SK-N-MC (cell line): ENCODE measurements at regions not wholly inside any gene's neighbourhood (a gene's known extent, or its start where the extent isn't known, plus 50 kb on each side); places are given as distances from the start of the nearest gene placed in this dataset.

Experiments
- DNase-seq: peaks from one replicate; pipeline ENCODE4 v3.0.0-alpha.2; 2011; ENCODE audit warnings: low read depth, low spot score
- H3K27ac ChIP-seq: fragments of 200-600 bp; sonication (generic); 2 replicates; pipeline ENCODE4 v1.5.1; 2016; ENCODE audit warnings: mixed run types
- H3K36me3 ChIP-seq: fragments of 200-600 bp; sonication (generic); 2 replicates; pipeline ENCODE4 v1.6.1; 2017; ENCODE audit warnings: antibody characterized with exemption, low read length, mixed read lengths; ENCODE audit not compliant: insufficient read depth
- H3K4me3 ChIP-seq: fragments of 200-600 bp; sonication (generic); 2 replicates; pipeline ENCODE4 v1.5.1; 2016
- H3K9ac ChIP-seq: fragments of 200-600 bp; sonication (generic); 2 replicates; pipeline ENCODE4 v1.8.0; 2017; ENCODE audit warnings: mixed run types, mixed read lengths; ENCODE audit not compliant: insufficient read length
- H3K9me3 ChIP-seq: fragments of 200-600 bp; sonication (generic); 2 replicates; pipeline ENCODE4 v1.6.1; 2017; ENCODE audit warnings: low read depth, mild to moderate bottlenecking, antibody characterized with exemption, low read length, moderate library complexity, mixed read lengths
- EZH2 ChIP-seq: fragments of 200-600 bp; sonication (generic); IDR thresholded peaks from one replicate; pipeline ENCODE4 v1.6.1; 2017; ENCODE audit warnings: antibody characterized with exemption
- FOXP2 ChIP-seq: optimal IDR thresholded peaks from 2 replicates; pipeline ENCODE3; 2011; ENCODE audit warnings: mild to moderate bottlenecking, moderate library complexity; ENCODE audit not compliant: insufficient read depth; ENCODE audit errors: extremely low read length, control extremely low read depth
- POLR2AphosphoS5 ChIP-seq: IDR thresholded peaks from 2 replicates; pipeline ENCODE4 v1.6.1; 2012; ENCODE audit warnings: mild to moderate bottlenecking, low read depth, low read length, borderline replicate concordance

GRCh38 chr10:55160655-55161283 lies 359.7 kb upstream of the PCDH15 start:
- Histone ChIP-seq H3K36me3 (no peaks in the 10 kb centered on the region), H3K9ac (no peak overlapping the region), H3K4me3 (no peak overlapping the region), H3K27ac (no peak overlapping the region), H3K9me3 (no peaks in the 10 kb centered on the region)
- DNase-seq = no peak
- no peak for TF ChIP-seq EZH2
- TF ChIP-seq FOXP2 = no peak
- no peak for TF ChIP-seq POLR2AphosphoS5

GRCh38 chr10:55158633-55159032 lies 357.6 kb upstream of the PCDH15 start:
- no peak overlapping the region for H3K4me3 ChIP-seq
- no peak for DNase-seq
- TF ChIP-seq FOXP2 = no peak
- TF ChIP-seq EZH2 = no peak
- no peak for TF ChIP-seq POLR2AphosphoS5
- no peak overlapping the region for H3K9ac ChIP-seq
- no peaks in the 10 kb centered on the region for H3K36me3 ChIP-seq
- H3K9me3 ChIP-seq = no peaks in the 10 kb centered on the region
- H3K27ac ChIP-seq = no peak overlapping the region

DNA sequence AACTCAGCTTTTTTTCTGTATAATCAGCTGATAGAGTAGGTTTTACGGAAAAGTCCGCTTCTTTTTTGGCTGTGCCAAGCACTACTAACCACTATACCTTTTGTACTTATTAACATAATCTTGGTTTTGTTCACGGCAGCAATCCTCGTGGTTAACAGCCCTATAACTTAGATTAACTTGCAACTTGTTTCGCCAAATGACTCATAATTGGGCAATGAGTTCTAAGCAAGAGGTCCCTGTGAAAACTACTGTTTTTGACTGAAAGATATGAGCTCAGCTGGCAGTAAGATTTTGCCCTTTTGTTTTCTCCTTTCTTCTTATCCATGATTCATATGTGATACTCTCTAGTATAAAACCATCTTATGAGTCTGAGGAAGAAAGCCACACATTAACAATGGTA lies 345.0 kb upstream of the PCDH15 start:
- DNase-seq = no peak
- no peak overlapping the region for H3K27ac ChIP-seq

DNA sequence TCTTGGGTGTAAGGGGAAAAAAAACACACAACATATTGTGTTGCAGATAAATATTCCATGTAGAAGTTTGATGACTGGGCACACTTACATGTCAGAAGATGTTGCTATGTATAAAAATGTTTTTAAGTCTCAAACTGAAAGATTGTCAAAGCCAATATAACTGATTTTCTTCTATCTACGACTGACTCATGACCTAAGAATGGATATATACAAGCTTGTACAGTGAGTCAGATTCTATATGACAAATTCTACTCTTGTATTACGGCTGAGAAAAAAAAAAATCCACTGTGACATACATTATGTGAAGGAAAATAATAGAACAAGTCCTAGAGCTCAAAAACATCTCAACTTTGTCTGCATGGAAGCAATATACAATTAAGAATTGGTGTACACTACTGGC lies 343.0 kb upstream of the PCDH15 start:
- Histone ChIP-seq H3K27ac (no peak overlapping the region), H3K9ac (no peak overlapping the region), H3K4me3 (no peak overlapping the region), H3K9me3 (no peaks in the 10 kb centered on the region), H3K36me3 (no peaks in the 10 kb centered on the region)
- DNase-seq = no peak
- no peak for TF ChIP-seq EZH2
- TF ChIP-seq POLR2AphosphoS5 = no peak
- no peak for TF ChIP-seq FOXP2

More for the DNA sequence above, 345.0 kb upstream of the PCDH15 start:
- no peaks in the 10 kb centered on the region for H3K9me3 ChIP-seq
- H3K9ac ChIP-seq = no peak overlapping the region
- H3K36me3 ChIP-seq = no peaks in the 10 kb centered on the region
- no peak overlapping the region for H3K4me3 ChIP-seq
- no peak for TF ChIP-seq EZH2
- TF ChIP-seq FOXP2 = no peak

DNA sequence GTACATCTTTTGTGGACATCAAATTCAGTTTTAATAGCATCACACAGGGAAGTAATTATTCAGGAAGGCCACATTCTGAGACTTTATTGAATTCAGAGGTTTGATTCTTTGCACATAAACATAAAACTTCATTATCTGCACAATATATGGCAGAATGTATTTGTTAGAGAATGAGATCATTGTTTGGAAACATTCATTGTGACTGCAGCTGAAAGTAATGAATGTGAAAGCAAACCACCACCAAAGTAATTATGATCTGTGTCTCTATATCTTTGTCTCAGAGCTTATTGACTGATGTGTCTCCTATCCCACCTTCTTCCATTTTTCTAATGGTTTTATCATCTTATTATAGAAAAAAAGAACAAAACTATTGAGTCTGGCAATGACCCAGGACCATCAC lies 340.9 kb upstream of the PCDH15 start:
- no peak overlapping the region for H3K27ac ChIP-seq
- no peaks in the 10 kb centered on the region for H3K9me3 ChIP-seq
- TF ChIP-seq FOXP2 = no peak
- no peak overlapping the region for H3K4me3 ChIP-seq
- no peak for DNase-seq
- H3K36me3 ChIP-seq = no peaks in the 10 kb centered on the region
- H3K9ac ChIP-seq = no peak overlapping the region

DNA sequence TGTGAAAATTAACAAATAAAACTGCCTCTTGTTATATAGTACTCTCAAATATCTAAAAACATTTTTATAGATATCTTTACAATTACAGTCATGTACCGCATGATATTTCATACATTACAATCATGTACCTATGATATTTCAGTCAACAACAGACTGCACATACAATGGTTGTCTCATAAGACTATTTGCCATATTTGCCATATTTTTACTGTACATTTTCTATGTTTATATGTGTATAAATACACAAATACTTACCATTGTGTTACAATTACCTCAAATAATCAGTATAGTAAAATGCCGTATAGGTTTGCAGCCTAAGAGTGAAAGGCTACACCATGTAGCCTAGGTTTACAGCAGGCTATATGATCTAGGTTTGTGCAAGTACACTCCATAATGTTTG lies 336.0 kb upstream of the PCDH15 start:
- H3K36me3 ChIP-seq = no peaks in the 10 kb centered on the region

DNA sequence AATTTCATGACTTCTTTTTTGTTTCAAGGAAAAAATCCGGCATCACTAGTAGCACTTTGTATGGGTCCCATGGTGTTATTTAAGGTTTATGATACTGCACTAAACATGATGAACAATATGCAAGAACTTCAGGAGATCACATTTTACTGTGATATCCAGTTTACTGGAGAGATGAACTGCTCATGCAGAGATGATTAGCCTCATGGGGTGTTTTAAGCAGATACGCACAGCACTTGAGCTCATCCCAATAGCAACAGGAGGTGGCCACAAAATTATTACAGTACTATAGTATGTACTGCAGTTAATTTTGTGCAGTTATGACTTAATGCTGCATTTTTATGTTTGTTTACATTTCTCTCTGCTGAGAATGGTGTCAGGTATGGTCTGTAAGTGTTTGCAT lies 303.7 kb upstream of the PCDH15 start:
- Histone ChIP-seq H3K9ac (no peak overlapping the region), H3K9me3 (no peaks in the 10 kb centered on the region), H3K4me3 (no peak overlapping the region), H3K36me3 (no peaks in the 10 kb centered on the region), H3K27ac (no peak overlapping the region)
- TF ChIP-seq POLR2AphosphoS5 = no peak
- no peak for TF ChIP-seq EZH2
- no peak for TF ChIP-seq FOXP2
- DNase-seq = no peak

More for the DNA sequence above, 336.0 kb upstream of the PCDH15 start:
- no peak overlapping the region for H3K27ac ChIP-seq
- TF ChIP-seq FOXP2 (no peak), EZH2 (no peak), POLR2AphosphoS5 (no peak)
- H3K9me3 ChIP-seq = no peaks in the 10 kb centered on the region
- no peak overlapping the region for H3K9ac ChIP-seq
- no peak for DNase-seq
- no peak overlapping the region for H3K4me3 ChIP-seq

DNA sequence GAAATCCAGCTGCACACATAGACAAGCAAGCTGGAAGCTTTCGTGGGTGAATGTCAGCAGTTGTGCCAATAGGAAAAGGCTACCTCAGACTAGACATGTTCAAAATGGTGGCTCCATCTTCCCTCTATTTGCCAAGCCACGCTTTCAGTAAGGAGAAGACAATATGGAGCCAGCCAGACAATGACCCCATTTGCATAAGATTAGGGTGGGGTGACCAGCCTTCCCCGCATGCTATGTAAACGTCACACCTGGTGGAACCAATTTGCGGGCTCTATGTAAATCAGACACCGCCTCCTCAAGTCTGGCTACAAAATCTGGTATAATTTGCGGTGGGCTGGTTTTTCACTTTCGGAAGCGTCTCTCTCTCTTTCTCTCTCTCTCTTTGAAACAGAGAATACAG lies 297.4 kb upstream of the PCDH15 start:
- no peak for DNase-seq
- Histone ChIP-seq H3K36me3 (no peaks in the 10 kb centered on the region), H3K9me3 (no peaks in the 10 kb centered on the region), H3K27ac (no peak overlapping the region), H3K9ac (no peak overlapping the region), H3K4me3 (no peak overlapping the region)
- TF ChIP-seq POLR2AphosphoS5 (no peak), FOXP2 (no peak), EZH2 (no peak)

- Histone ChIP-seq H3K36me3 (no peaks in the 10 kb centered on the region), H3K9me3 (no peaks in the 10 kb centered on the region), H3K27ac (no peak overlapping the region), H3K9ac (no peak overlapping the region), H3K4me3 (no peak overlapping the region)
- no peak for DNase-seq
- TF ChIP-seq FOXP2 (no peak), POLR2AphosphoS5 (no peak), EZH2 (no peak)
Measured at GRCh38 chr10:55091691-55092328, 290.8 kb upstream of the PCDH15 start.

DNA sequence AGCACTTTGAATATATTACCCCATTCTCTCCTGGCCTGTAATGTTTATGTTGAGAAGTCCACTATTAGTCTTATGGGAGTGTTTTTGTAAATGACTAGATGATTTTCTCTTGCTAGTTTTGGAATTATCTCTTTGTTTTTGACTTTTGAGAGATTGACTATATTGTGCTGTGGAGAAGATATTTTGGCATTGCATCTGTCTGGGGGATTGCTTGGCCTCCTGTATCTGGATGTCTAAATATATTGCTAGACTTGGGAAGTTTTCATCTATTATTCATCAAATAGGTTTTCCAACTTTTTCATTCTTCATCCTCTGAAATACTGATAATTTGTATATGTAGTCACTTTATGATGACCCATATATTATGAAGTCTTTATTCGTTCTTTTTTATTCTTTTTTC lies 277.1 kb upstream of the PCDH15 start:
- Histone ChIP-seq H3K36me3 (no peaks in the 10 kb centered on the region), H3K9ac (no peak overlapping the region), H3K4me3 (no peak overlapping the region), H3K9me3 (no peaks in the 10 kb centered on the region), H3K27ac (no peak overlapping the region)
- DNase-seq = no peak
- TF ChIP-seq EZH2 = no peak
- TF ChIP-seq POLR2AphosphoS5 = no peak
- no peak for TF ChIP-seq FOXP2
